GM12878 (cell line): ENCODE measurements at regions not wholly inside any gene's neighbourhood (a gene's known extent, or its start where the extent isn't known, plus 50 kb on each side); places are given as distances from the start of the nearest gene placed in this dataset.

ENCODE experiments used
- ATAC-seq: fragments of 200-7000 bp; cut with Tn5 transposase; 3 replicates; pipeline ENCODE4 v1.9.1; 2020; ENCODE audit warnings: mild to moderate bottlenecking, moderate library complexity
- BruUV-seq: library from RNA; stranded (reverse); fragments of 400-500 nt; replicated peaks from 2 replicates; lab custom pipeline; 2021; lab: Mats Ljungman, UMichigan
- CTCF ChIA-PET: fragments of 300-600 bp; sonication (Branson Sonifier 250); formaldehyde crosslinking; extraction: SDS; loops from one replicate; lab custom pipeline; 2021; ENCODE audit warnings: inconsistent platforms; lab: Yijun Ruan, JAX
- POLR2A ChIA-PET: fragments of 350-600 bp; formaldehyde crosslinking; extraction: SDS; loops from one replicate; lab custom pipeline; 2021; ENCODE audit warnings: inconsistent platforms; lab: Charles Lee
- RAD21 ChIA-PET: fragments of 300-600 bp; sonication (Branson Sonifier 250); formaldehyde crosslinking; loops from one replicate; lab custom pipeline; 2023; ENCODE audit warnings: antibody characterized with exemption; ENCODE audit not compliant: unreplicated experiment; lab: Charles Lee
- SMC1A ChIA-PET: fragments of 300-600 bp; sonication (Branson Sonifier 250); formaldehyde crosslinking; loops from one replicate; lab custom pipeline; 2023; ENCODE audit not compliant: unreplicated experiment, uncharacterized antibody; lab: Charles Lee
- DNase-seq: peaks from one replicate; pipeline ENCODE4 v3.0.0-alpha.2; 2011; ENCODE audit warnings: low read depth, low spot score
- FAIRE-seq: peaks from 3 replicates; lab custom pipeline; 2011; peaks lifted over from hg19 to GRCh38; lab: Jason Lieb, UNC
- H2AFZ ChIP-seq: 2 replicates; pipeline ENCODE4 v1.6.0; 2011; ENCODE audit warnings: low read depth, low read length, control low read depth; ENCODE audit not compliant: control insufficient read depth
- H3K27ac ChIP-seq: 2 replicates; pipeline ENCODE4 v1.5.1; 2011; ENCODE audit warnings: control low read depth; ENCODE audit not compliant: control insufficient read depth, insufficient read depth
- H3K27me3 ChIP-seq, 2 experiments: replicated peaks in 1 of 2; 2 replicates each; pipeline versions ENCODE4 v1.6.0 to v1.6.1; 2011; ENCODE audit warnings: low read length in 1 of 2; ENCODE audit not compliant: control insufficient read depth in 2 of 2, insufficient read depth in 2 of 2
- H3K36me3 ChIP-seq, 2 experiments: 2 replicates each; pipeline ENCODE4 v1.5.1; 2011; ENCODE audit warnings: low read length in 1 of 2; ENCODE audit not compliant: control insufficient read depth in 2 of 2, insufficient read depth in 2 of 2
- H3K4me1 ChIP-seq: 2 replicates; pipeline ENCODE4 v1.6.1; 2011; ENCODE audit warnings: mild to moderate bottlenecking, low read length, moderate library complexity, mixed read lengths; ENCODE audit not compliant: control insufficient read depth, insufficient read depth
- H3K4me2 ChIP-seq: 2 replicates; pipeline ENCODE4 v1.6.0; 2011; ENCODE audit warnings: control low read depth; ENCODE audit not compliant: control insufficient read depth, insufficient read depth
- H3K4me3 ChIP-seq: fragments of 200-600 bp; sonication (generic); 2 replicates; pipeline ENCODE4 v1.5.1; 2016
- H3K79me2 ChIP-seq: 2 replicates; pipeline ENCODE4 v1.6.0; 2011; ENCODE audit warnings: low read length; ENCODE audit not compliant: control insufficient read depth, insufficient read depth
- H3K9ac ChIP-seq: 2 replicates; pipeline ENCODE4 v1.8.0; 2011; ENCODE audit warnings: low read length, control low read depth, mixed read lengths; ENCODE audit not compliant: control insufficient read depth, insufficient read depth
- H3K9me3 ChIP-seq: replicated peaks from 3 replicates; pipeline ENCODE4 v1.5.1; 2011; ENCODE audit warnings: mild to moderate bottlenecking, low read length; ENCODE audit not compliant: control insufficient read depth, insufficient read depth
- H4K20me1 ChIP-seq: 2 replicates; pipeline ENCODE4 v1.6.0; 2011; ENCODE audit not compliant: control insufficient read depth, insufficient read depth
- CHD1 ChIP-seq: IDR thresholded peaks from 2 replicates; pipeline ENCODE4 v1.6.1; 2012; ENCODE audit warnings: low read depth, low read length, improper control_type of control experiment
- HCFC1 ChIP-seq: fragments of 150-350 bp; IDR thresholded peaks from 2 replicates; pipeline ENCODE4 v1.6.1; 2014; ENCODE audit warnings: low read length
- IKZF2 ChIP-seq, 2 experiments: fragments of 450-650 bp; IDR thresholded peaks; 2 replicates each; pipeline ENCODE4 v1.6.1; 2017; ENCODE audit warnings: mild to moderate bottlenecking in 2 of 2, moderate library complexity in 2 of 2
- MEF2A ChIP-seq: IDR thresholded peaks from 2 replicates; pipeline ENCODE4 v1.6.1; 2011; ENCODE audit warnings: low read depth, mild to moderate bottlenecking, low read length, moderate library complexity; ENCODE audit not compliant: insufficient read depth
- MXI1 ChIP-seq: fragments of 150-350 bp; IDR thresholded peaks from 2 replicates; pipeline ENCODE4 v1.6.1; 2011; ENCODE audit warnings: low read depth, mild to moderate bottlenecking, inconsistent platforms, low read length, improper control_type of control experiment
- NFYB ChIP-seq: IDR thresholded peaks from 2 replicates; pipeline ENCODE4 v1.6.1; 2011; ENCODE audit warnings: low read depth, mild to moderate bottlenecking, low read length, improper control_type of control experiment, moderate library complexity; ENCODE audit not compliant: insufficient read depth
- SPI1 ChIP-seq: IDR thresholded peaks from 2 replicates; pipeline ENCODE4 v1.6.1; 2011; ENCODE audit warnings: low read depth, mild to moderate bottlenecking, low read length, moderate library complexity, borderline replicate concordance; ENCODE audit not compliant: insufficient read depth
- SUZ12 ChIP-seq: fragments of 200-600 bp; sonication (generic); IDR thresholded peaks from one replicate; pipeline ENCODE4 v1.6.1; 2018; ENCODE audit warnings: antibody characterized with exemption, mild to moderate bottlenecking; ENCODE audit not compliant: unreplicated experiment
- WGBS: methylation state at CpG from one replicate; pipeline ENCODE4 v1.1.6; 2016; ENCODE audit warnings: low lambda C conversion rate; ENCODE audit not compliant: insufficient replicate concordance, insufficient coverage; ENCODE audit errors: missing lambda C conversion rate; 5-methylcytosine and 5-hydroxymethylcytosine counted together
- in situ Hi-C: fragments of 300-500 bp; cut with MboI; formaldehyde crosslinking; loops from 9 replicates; pipeline ENCODE4 v1.14.3; 2018; ENCODE audit warnings: mixed read lengths
- intact Hi-C: fragments of 100-400 bp; cut with micrococcal nuclease; formaldehyde crosslinking; loops from one replicate; pipeline ENCODE4 v1.14.2; 2022; ENCODE audit not compliant: unreplicated experiment
- TF ChIP-seq, protein P1 (sequence below): IDR thresholded peaks from 2 replicates; pipeline ENCODE4 v1.6.1; 2011; ENCODE audit warnings: low read depth, mild to moderate bottlenecking, low read length, moderate library complexity, borderline replicate concordance; ENCODE audit errors: extremely low read depth
- TF ChIP-seq, protein P2 (sequence below): fragments of 450-650 bp; IDR thresholded peaks from 2 replicates; pipeline ENCODE4 v1.6.1; 2017; ENCODE audit warnings: mild to moderate bottlenecking
- TF ChIP-seq, protein P3 (sequence below): fragments of 450-650 bp; formaldehyde crosslinking; IDR thresholded peaks from 2 replicates; pipeline ENCODE4 v1.5.0; 2022; ENCODE audit warnings: mild to moderate bottlenecking, missing genetic modification characterization

DNA sequence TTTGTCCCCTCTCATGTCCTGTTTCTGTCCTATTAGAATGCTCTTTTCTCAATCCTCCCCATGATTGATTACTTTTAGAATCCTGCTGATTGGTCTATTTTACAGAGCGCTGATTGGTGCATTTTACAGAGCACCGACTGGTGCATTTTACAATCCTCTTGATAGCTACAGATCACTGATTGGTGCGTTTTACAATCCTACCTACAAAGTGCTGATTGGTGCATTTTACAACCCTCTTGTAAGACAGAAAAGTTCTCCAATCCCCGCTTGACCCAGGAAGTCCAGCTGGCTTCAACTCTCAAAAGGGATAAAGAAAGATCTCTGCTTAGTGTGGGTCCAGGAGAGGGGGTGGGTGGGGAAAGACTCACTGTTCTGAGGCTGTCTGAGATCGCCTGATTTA lies 71.3 kb downstream of the DHRS2 start (continued):
- TF ChIP-seq NFYB = no peak

DNA sequence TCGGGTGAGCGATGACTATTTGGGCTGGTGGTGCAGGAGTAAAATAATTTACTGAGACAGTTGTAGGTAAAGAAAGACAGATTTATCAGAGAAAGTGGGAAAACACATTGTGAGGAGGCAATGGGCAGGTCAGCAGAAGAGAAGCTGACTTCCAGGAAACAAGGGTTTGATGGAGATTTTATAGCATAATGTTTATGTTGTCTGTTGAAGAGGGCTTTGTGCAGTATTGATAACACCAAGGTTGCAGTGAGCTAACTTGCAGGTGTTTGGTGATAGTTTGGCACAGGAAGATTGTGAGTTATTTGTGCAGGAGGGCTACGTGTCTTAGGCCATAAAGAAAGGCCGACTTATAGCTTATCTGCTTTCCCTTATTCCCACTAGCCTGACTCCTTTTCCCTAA lies 72.2 kb downstream of the DHRS2 start:
- ChIA-PET POLR2A (no interaction called here), SMC1A (no interaction called here), RAD21 (no interaction called here), CTCF (interaction anchor here (0.9 kb wide), 1 partner anchor 77 kb away, joined by 3 read pairs; no protein-coding TSS in a partner anchor)
- DNase-seq (no peak), ATAC-seq (no peak), FAIRE-seq (no peak)
- 54% methylated on average over 4 of the region's 4 CpGs for WGBS
- Histone ChIP-seq H2AFZ (no peak overlapping the region), H3K9me3 (peaks cover 2% of the 10 kb centered on the region; the same call in 2 of the 3 replicates), H3K27ac (no peak overlapping the region), H3K4me2 (no peak overlapping the region), H4K20me1 (no peaks in the 10 kb centered on the region), H3K79me2 (no peaks in the 10 kb centered on the region), H3K4me1 (no peaks in the 10 kb centered on the region), H3K4me3 (no peak overlapping the region), H3K36me3 (no peaks in the 10 kb centered on the region), H3K27me3 (no peaks in the 10 kb centered on the region), H3K9ac (no peak overlapping the region)
- TF ChIP-seq, protein P1, sequence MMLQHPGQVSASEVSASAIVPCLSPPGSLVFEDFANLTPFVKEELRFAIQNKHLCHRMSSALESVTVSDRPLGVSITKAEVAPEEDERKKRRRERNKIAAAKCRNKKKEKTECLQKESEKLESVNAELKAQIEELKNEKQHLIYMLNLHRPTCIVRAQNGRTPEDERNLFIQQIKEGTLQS = no peak
- no peak for TF ChIP-seq SUZ12
- intact Hi-C loops (no loop called here), in situ Hi-C loops (no loop called here)
- BruUV-seq = no TSS peak

DNA sequence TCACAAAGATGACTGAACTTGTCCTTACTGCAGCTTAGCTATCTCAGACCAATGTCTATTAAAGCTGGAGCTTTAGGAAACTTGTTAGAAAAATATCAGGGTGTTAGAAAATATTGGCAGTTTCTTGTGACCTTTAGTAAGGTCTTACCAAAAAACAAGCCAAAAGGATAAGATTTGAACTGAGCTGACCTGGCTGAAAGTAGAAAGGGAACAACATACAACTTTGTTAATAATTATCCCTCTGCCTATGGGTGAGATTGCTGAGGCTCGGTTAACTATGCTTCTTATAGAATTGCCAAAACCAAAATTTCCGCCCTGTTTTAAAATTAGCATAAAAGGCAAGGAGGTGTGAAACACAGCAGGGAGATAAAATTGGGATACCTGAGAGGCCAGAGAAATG lies 73.8 kb downstream of the DHRS2 start:
- H3K9me3 ChIP-seq = peaks cover 2% of the 10 kb centered on the region; the same call in 2 of the 3 replicates
- H3K4me1 ChIP-seq = no peaks in the 10 kb centered on the region
- in situ Hi-C loops = no loop called here
- H3K4me2 ChIP-seq = no peak overlapping the region
- no peak overlapping the region for H3K9ac ChIP-seq
- ChIA-PET SMC1A (no interaction called here), CTCF (no interaction called here), POLR2A (no interaction called here), RAD21 (no interaction called here)
- BruUV-seq = no TSS peak
- ATAC-seq = no peak
- H4K20me1 ChIP-seq = no peaks in the 10 kb centered on the region
- FAIRE-seq = no peak
- H3K4me3 ChIP-seq = no peak overlapping the region
- no peak overlapping the region for H3K27ac ChIP-seq
- intact Hi-C loops = no loop called here
- 42% methylated on average over 2 of the region's 2 CpGs for WGBS
- no peak overlapping the region for H2AFZ ChIP-seq
- no peak for DNase-seq
- no peaks in the 10 kb centered on the region for H3K27me3 ChIP-seq
- no peaks in the 10 kb centered on the region for H3K36me3 ChIP-seq
- H3K79me2 ChIP-seq = no peaks in the 10 kb centered on the region
- no peak for TF ChIP-seq IKZF2 (IDR thresholded peaks at IDR 0.05)
- no peak for TF ChIP-seq MXI1
- TF ChIP-seq HCFC1 = no peak
- TF ChIP-seq MEF2A = no peak
- TF ChIP-seq SPI1 = no peak
- TF ChIP-seq, protein P2, sequence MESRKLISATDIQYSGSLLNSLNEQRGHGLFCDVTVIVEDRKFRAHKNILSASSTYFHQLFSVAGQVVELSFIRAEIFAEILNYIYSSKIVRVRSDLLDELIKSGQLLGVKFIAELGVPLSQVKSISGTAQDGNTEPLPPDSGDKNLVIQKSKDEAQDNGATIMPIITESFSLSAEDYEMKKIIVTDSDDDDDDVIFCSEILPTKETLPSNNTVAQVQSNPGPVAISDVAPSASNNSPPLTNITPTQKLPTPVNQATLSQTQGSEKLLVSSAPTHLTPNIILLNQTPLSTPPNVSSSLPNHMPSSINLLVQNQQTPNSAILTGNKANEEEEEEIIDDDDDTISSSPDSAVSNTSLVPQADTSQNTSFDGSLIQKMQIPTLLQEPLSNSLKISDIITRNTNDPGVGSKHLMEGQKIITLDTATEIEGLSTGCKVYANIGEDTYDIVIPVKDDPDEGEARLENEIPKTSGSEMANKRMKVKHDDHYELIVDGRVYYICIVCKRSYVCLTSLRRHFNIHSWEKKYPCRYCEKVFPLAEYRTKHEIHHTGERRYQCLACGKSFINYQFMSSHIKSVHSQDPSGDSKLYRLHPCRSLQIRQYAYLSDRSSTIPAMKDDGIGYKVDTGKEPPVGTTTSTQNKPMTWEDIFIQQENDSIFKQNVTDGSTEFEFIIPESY = no peak
- TF ChIP-seq CHD1 = no peak
- TF ChIP-seq, protein P3, sequence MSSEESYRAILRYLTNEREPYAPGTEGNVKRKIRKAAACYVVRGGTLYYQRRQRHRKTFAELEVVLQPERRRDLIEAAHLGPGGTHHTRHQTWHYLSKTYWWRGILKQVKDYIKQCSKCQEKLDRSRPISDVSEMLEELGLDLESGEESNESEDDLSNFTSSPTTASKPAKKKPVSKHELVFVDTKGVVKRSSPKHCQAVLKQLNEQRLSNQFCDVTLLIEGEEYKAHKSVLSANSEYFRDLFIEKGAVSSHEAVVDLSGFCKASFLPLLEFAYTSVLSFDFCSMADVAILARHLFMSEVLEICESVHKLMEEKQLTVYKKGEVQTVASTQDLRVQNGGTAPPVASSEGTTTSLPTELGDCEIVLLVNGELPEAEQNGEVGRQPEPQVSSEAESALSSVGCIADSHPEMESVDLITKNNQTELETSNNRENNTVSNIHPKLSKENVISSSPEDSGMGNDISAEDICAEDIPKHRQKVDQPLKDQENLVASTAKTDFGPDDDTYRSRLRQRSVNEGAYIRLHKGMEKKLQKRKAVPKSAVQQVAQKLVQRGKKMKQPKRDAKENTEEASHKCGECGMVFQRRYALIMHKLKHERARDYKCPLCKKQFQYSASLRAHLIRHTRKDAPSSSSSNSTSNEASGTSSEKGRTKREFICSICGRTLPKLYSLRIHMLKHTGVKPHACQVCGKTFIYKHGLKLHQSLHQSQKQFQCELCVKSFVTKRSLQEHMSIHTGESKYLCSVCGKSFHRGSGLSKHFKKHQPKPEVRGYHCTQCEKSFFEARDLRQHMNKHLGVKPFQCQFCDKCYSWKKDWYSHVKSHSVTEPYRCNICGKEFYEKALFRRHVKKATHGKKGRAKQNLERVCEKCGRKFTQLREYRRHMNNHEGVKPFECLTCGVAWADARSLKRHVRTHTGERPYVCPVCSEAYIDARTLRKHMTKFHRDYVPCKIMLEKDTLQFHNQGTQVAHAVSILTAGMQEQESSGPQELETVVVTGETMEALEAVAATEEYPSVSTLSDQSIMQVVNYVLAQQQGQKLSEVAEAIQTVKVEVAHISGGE = no peak
